ENCODE measurements at regions not wholly inside any gene's neighbourhood (a gene's known extent, or its start where the extent isn't known, plus 50 kb on each side); places are given as distances from the start of the nearest gene placed in this dataset.
A peak's percentile ranks its signal among the peaks of the same experiment; 100 is the strongest.

DNA sequence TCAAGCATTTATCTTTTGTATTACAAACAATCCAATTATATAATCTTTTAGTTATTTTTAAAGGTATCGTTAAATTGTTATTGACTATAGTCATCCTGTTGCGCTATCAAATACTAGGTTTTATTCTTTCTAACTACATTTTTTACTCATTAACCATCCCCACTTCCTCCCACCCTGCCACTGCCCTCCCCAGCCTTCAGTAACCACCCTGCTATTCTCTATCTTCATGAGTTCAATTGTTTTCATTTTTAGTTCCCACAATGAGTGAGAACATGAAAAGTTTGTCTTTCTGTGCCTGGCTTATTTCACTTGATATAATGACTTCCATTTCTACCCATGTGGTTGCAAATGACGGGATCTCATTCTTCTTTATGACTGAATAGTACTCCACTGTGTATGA lies 94.1 kb upstream of the MYOCD start:
- Histone ChIP-seq H3K9me3 (ENCODE audit: control insufficient read depth, low read length) (no peaks in the 10 kb centered on the region), H3K4me1 (ENCODE audit: control insufficient read depth in 1 of 2, insufficient read depth in 2 of 2, low read length in 2 of 2) (peaks cover 2 to 8% of the 10 kb centered on the region in 2 donors), H3K27me3 (ENCODE audit: control insufficient read depth in 1 of 2, insufficient read depth in 2 of 2, low read length in 1 of 2) (no peaks in the 10 kb centered on the region), H3K36me3 (ENCODE audit: control insufficient read depth in 1 of 2, insufficient read depth in 2 of 2, low read length in 1 of 2) (peaks cover 0 to 2% of the 10 kb centered on the region in 2 donors), H3K27ac (ENCODE audit: low read depth in 1 of 2, low read length in 2 of 2) (no peak overlapping the region), H3K4me3 (ENCODE audit: low read length in 2 of 2) (no peak overlapping the region)
- ATAC-seq (ENCODE audit: low FRiP score) = no peak
- 94 to 96% methylated on average over 3 of the region's 3 CpGs for WGBS, 2 donors
- intact Hi-C loops (cut with DNase I) = no loop called here
- DNase-seq = no peak

DNA sequence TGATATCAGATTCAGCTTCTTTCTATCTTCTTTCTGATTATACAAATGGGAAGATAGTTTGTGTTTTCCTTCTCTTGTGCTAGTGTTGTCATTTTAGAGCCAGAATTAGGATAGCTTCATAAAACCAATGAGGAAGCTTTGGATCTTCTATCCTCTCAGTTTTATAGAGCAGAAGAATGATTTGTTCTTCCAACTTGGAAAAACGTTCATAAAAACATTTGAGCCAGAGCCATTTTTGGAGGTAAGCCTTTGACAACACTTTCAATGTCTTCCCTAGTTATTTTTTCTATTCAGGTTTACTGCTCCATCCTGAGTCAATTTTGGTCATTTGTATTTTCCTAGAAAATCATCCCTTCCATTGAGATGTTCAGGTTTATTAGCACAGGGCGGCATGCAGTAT lies 91.2 kb upstream of the MYOCD start:
- no peaks in the 10 kb centered on the region for H3K9me3 ChIP-seq (ENCODE audit: control insufficient read depth, low read length)
- H3K27me3 ChIP-seq (ENCODE audit: control insufficient read depth in 1 of 2, insufficient read depth in 2 of 2, low read length in 1 of 2) = no peaks in the 10 kb centered on the region
- peaks cover 0 to 2% of the 10 kb centered on the region in 2 donors for H3K4me1 ChIP-seq (ENCODE audit: control insufficient read depth in 1 of 2, insufficient read depth in 2 of 2, low read length in 2 of 2)
- 42 to 45% methylated on average over 2 of the region's 2 CpGs for whole genome bisulfite sequencing, 2 donors
- H3K4me3 ChIP-seq (ENCODE audit: low read length in 2 of 2) = no peak overlapping the region
- H3K27ac ChIP-seq (ENCODE audit: low read depth in 1 of 2, low read length in 2 of 2) = no peak overlapping the region
- intact Hi-C loops (cut with DNase I) = no loop called here
- no peak for DNase-seq
- H3K36me3 ChIP-seq (ENCODE audit: control insufficient read depth in 1 of 2, insufficient read depth in 2 of 2, low read length in 1 of 2) = peaks cover 0 to 2% of the 10 kb centered on the region in 2 donors
- ATAC-seq (ENCODE audit: low FRiP score) = no peak

DNA sequence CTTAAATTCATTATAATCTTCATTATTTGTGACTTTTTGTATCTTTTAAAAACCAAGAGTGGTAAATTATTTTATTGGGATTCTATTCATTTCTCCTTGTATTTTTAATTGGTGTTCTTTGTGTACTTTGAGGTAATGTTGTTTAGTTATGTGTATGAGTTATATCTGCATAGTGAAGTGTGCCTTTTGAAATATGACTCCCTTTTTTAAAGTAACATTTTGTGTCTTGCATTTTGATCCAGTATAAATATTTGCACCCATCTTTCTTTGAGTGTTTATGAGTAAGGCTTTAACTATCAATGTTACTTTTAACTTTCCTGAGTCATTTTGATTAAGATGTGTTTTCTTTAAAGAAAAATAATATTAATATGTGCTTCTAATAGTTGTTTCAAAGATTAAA lies 90.0 kb upstream of the MYOCD start:
- DNase-seq (no peak), ATAC-seq (ENCODE audit: low FRiP score) (no peak)
- no peak overlapping the region for H3K27ac ChIP-seq (ENCODE audit: low read depth in 1 of 2, low read length in 2 of 2)
- H3K9me3 ChIP-seq (ENCODE audit: control insufficient read depth, low read length) = no peaks in the 10 kb centered on the region
- H3K4me3 ChIP-seq (ENCODE audit: low read length in 2 of 2) = no peak overlapping the region
- intact Hi-C loops (cut with DNase I) = no loop called here
- no peaks in the 10 kb centered on the region for H3K36me3 ChIP-seq (ENCODE audit: control insufficient read depth in 1 of 2, insufficient read depth in 2 of 2, low read length in 1 of 2)
- H3K4me1 ChIP-seq (ENCODE audit: control insufficient read depth in 1 of 2, insufficient read depth in 2 of 2, low read length in 2 of 2) = peaks cover 0 to 2% of the 10 kb centered on the region in 2 donors
- H3K27me3 ChIP-seq (ENCODE audit: control insufficient read depth in 1 of 2, insufficient read depth in 2 of 2, low read length in 1 of 2) = no peaks in the 10 kb centered on the region

DNA sequence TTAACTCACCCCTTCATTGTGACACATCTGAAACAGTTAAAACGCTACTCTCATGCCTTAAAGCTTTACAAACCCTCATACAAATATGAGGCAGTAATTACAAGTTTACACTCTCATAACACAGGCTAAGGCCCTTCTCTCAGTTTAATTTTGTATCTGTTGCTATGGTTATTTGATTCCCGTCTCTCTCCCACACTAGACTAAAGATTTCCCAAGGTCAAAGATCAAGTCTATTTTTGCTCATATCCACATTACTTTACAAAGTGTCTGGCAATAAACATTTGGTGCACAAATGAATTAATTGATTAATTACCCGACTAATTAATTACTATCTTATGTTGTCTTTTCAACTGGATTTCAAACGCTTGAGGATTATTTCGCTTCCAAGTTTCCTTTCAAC lies 86.4 kb upstream of the MYOCD start:
- H3K4me3 ChIP-seq (ENCODE audit: low read length in 2 of 2) = peak overlapping the region in 1 of 2 donors; percentile 55
- DNase-seq (no peak), ATAC-seq (ENCODE audit: low FRiP score) (no peak)
- H3K27ac ChIP-seq (ENCODE audit: low read depth in 1 of 2, low read length in 2 of 2) = no peak overlapping the region
- intact Hi-C loops (cut with DNase I) = loop anchor here in 1 of 2 donors (2.0 kb wide), 1 partner anchor 40 kb away; no protein-coding TSS in a partner anchor
- no peaks in the 10 kb centered on the region for H3K9me3 ChIP-seq (ENCODE audit: control insufficient read depth, low read length)
- no peaks in the 10 kb centered on the region for H3K27me3 ChIP-seq (ENCODE audit: control insufficient read depth in 1 of 2, insufficient read depth in 2 of 2, low read length in 1 of 2)
- H3K36me3 ChIP-seq (ENCODE audit: control insufficient read depth in 1 of 2, insufficient read depth in 2 of 2, low read length in 1 of 2) = no peaks in the 10 kb centered on the region
- 41 to 44% methylated on average over 5 of the region's 5 CpGs for WGBS, 2 donors
- peaks cover 0 to 2% of the 10 kb centered on the region in 2 donors for H3K4me1 ChIP-seq (ENCODE audit: control insufficient read depth in 1 of 2, insufficient read depth in 2 of 2, low read length in 2 of 2)

GRCh38 chr17:12580640-12581039 lies 85.0 kb upstream of the MYOCD start:
- ATAC-seq (ENCODE audit: low FRiP score) = no peak
- intact Hi-C loops (cut with DNase I) = no loop called here
- Histone ChIP-seq H3K27ac (ENCODE audit: low read depth in 1 of 2, low read length in 2 of 2) (peak overlapping the region in 1 of 2 donors; percentile 23), H3K36me3 (ENCODE audit: control insufficient read depth in 1 of 2, insufficient read depth in 2 of 2, low read length in 1 of 2) (peaks cover 0 to 3% of the 10 kb centered on the region in 2 donors), H3K9me3 (ENCODE audit: control insufficient read depth, low read length) (no peaks in the 10 kb centered on the region), H3K4me1 (ENCODE audit: control insufficient read depth in 1 of 2, insufficient read depth in 2 of 2, low read length in 2 of 2) (peaks cover 0 to 2% of the 10 kb centered on the region in 2 donors), H3K4me3 (ENCODE audit: low read length in 2 of 2) (no peak overlapping the region), H3K27me3 (ENCODE audit: control insufficient read depth in 1 of 2, insufficient read depth in 2 of 2, low read length in 1 of 2) (no peaks in the 10 kb centered on the region)
- 20 to 28% methylated on average over 6 of the region's 6 CpGs for WGBS, 2 donors
- DNase-seq = no peak

GRCh38 chr17:12584727-12585126 lies 81.0 kb upstream of the MYOCD start:
- no peaks in the 10 kb centered on the region for H3K9me3 ChIP-seq (ENCODE audit: control insufficient read depth, low read length)
- no peak overlapping the region for H3K27ac ChIP-seq (ENCODE audit: low read depth in 1 of 2, low read length in 2 of 2)
- no peak for ATAC-seq (ENCODE audit: low FRiP score)
- H3K27me3 ChIP-seq (ENCODE audit: control insufficient read depth in 1 of 2, insufficient read depth in 2 of 2, low read length in 1 of 2) = no peaks in the 10 kb centered on the region
- H3K36me3 ChIP-seq (ENCODE audit: control insufficient read depth in 1 of 2, insufficient read depth in 2 of 2, low read length in 1 of 2) = peaks cover 0 to 3% of the 10 kb centered on the region in 2 donors
- intact Hi-C loops (cut with DNase I) = no loop called here
- 83 to 89% methylated on average over 7 of the region's 7 CpGs for WGBS, 2 donors
- DNase-seq = no peak
- H3K4me3 ChIP-seq (ENCODE audit: low read length in 2 of 2) = no peak overlapping the region
- no peaks in the 10 kb centered on the region for H3K4me1 ChIP-seq (ENCODE audit: control insufficient read depth in 1 of 2, insufficient read depth in 2 of 2, low read length in 2 of 2)

DNA sequence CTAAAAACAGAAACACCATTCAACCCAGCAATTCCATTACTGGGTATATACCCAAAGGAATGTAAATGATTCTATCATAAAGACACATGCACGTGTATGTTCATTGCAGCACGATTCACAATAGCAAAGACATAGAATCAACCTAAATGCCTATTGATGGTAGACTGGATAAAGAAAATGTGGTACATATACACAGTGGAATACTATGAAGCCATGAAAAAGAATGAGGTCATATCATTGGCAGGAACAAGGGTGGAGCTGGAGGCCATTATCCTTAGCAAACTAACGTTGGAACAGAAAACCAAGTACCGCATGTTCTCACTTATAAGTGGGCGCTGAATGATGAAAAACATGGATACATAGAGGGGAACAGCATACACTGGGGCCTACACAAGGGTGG lies 77.2 kb upstream of the MYOCD start:
- Histone ChIP-seq H3K36me3 (ENCODE audit: control insufficient read depth in 1 of 2, insufficient read depth in 2 of 2, low read length in 1 of 2) (peaks cover 0 to 3% of the 10 kb centered on the region in 2 donors), H3K9me3 (ENCODE audit: control insufficient read depth, low read length) (no peaks in the 10 kb centered on the region), H3K27me3 (ENCODE audit: control insufficient read depth in 1 of 2, insufficient read depth in 2 of 2, low read length in 1 of 2) (no peaks in the 10 kb centered on the region), H3K27ac (ENCODE audit: low read depth in 1 of 2, low read length in 2 of 2) (no peak overlapping the region), H3K4me1 (ENCODE audit: control insufficient read depth in 1 of 2, insufficient read depth in 2 of 2, low read length in 2 of 2) (no peaks in the 10 kb centered on the region), H3K4me3 (ENCODE audit: low read length in 2 of 2) (no peak overlapping the region)
- DNase-seq (no peak), ATAC-seq (ENCODE audit: low FRiP score) (no peak)
- 97% methylated on average over 5 of the region's 5 CpGs for WGBS, 2 donors
- intact Hi-C loops (cut with DNase I) = no loop called here

- H3K27me3 ChIP-seq (ENCODE audit: control insufficient read depth in 1 of 2, insufficient read depth in 2 of 2, low read length in 1 of 2) = no peaks in the 10 kb centered on the region
- intact Hi-C loops (cut with DNase I) = no loop called here
- no peaks in the 10 kb centered on the region for H3K9me3 ChIP-seq (ENCODE audit: control insufficient read depth, low read length)
- no peak overlapping the region for H3K27ac ChIP-seq (ENCODE audit: low read depth in 1 of 2, low read length in 2 of 2)
- DNase-seq = no peak
- H3K4me3 ChIP-seq (ENCODE audit: low read length in 2 of 2) = no peak overlapping the region
- no peaks in the 10 kb centered on the region for H3K36me3 ChIP-seq (ENCODE audit: control insufficient read depth in 1 of 2, insufficient read depth in 2 of 2, low read length in 1 of 2)
- WGBS, 2 donors = 92% methylated on average over 10 of the region's 10 CpGs
- H3K4me1 ChIP-seq (ENCODE audit: control insufficient read depth in 1 of 2, insufficient read depth in 2 of 2, low read length in 2 of 2) = no peaks in the 10 kb centered on the region
- no peak for ATAC-seq (ENCODE audit: low FRiP score)
Measured at GRCh38 chr17:12590417-12590816, 75.3 kb upstream of the MYOCD start.

- 56 to 68% methylated on average over 7 of the region's 7 CpGs for WGBS, 2 donors
- intact Hi-C loops (cut with DNase I) = no loop called here
- H3K4me1 ChIP-seq (ENCODE audit: control insufficient read depth in 1 of 2, insufficient read depth in 2 of 2, low read length in 2 of 2) = no peaks in the 10 kb centered on the region
Measured at GRCh38 chr17:12591021-12591735, 74.5 kb upstream of the MYOCD start.

More at GRCh38 chr17:12591021-12591735, 74.5 kb upstream of the MYOCD start:
- DNase-seq = no peak
- Histone ChIP-seq H3K27ac (ENCODE audit: low read depth in 1 of 2, low read length in 2 of 2) (no peak overlapping the region), H3K36me3 (ENCODE audit: control insufficient read depth in 1 of 2, insufficient read depth in 2 of 2, low read length in 1 of 2) (no peaks in the 10 kb centered on the region), H3K27me3 (ENCODE audit: control insufficient read depth in 1 of 2, insufficient read depth in 2 of 2, low read length in 1 of 2) (no peaks in the 10 kb centered on the region), H3K9me3 (ENCODE audit: control insufficient read depth, low read length) (no peaks in the 10 kb centered on the region), H3K4me3 (ENCODE audit: low read length in 2 of 2) (no peak overlapping the region)
- no peak for ATAC-seq (ENCODE audit: low FRiP score)
